DND-41 (cell line): ENCODE measurements at regions not wholly inside any gene's neighbourhood (a gene's known extent, or its start where the extent isn't known, plus 50 kb on each side); places are given as distances from the start of the nearest gene placed in this dataset.
"Not testable (repeated sequence)": the region's sequence is repeated elsewhere in the genome, so short reads cannot be mapped to it uniquely, and the experiment has no call there.

Experiments used
- CTCF ChIP-seq: IDR thresholded peaks from 2 replicates; pipeline ENCODE4 v1.5.1; 2012; ENCODE audit warnings: borderline replicate concordance, low read length, moderate library complexity, mild to moderate bottlenecking; ENCODE audit not compliant: poor library complexity, severe bottlenecking; ENCODE audit errors: extremely low read depth
- EZH2 ChIP-seq: IDR thresholded peaks from 3 replicates; pipeline ENCODE4 v1.6.1; 2012; ENCODE audit warnings: borderline replicate concordance, low read depth, mild to moderate bottlenecking, moderate library complexity, low read length, inconsistent platforms; ENCODE audit not compliant: severe bottlenecking

DNA sequence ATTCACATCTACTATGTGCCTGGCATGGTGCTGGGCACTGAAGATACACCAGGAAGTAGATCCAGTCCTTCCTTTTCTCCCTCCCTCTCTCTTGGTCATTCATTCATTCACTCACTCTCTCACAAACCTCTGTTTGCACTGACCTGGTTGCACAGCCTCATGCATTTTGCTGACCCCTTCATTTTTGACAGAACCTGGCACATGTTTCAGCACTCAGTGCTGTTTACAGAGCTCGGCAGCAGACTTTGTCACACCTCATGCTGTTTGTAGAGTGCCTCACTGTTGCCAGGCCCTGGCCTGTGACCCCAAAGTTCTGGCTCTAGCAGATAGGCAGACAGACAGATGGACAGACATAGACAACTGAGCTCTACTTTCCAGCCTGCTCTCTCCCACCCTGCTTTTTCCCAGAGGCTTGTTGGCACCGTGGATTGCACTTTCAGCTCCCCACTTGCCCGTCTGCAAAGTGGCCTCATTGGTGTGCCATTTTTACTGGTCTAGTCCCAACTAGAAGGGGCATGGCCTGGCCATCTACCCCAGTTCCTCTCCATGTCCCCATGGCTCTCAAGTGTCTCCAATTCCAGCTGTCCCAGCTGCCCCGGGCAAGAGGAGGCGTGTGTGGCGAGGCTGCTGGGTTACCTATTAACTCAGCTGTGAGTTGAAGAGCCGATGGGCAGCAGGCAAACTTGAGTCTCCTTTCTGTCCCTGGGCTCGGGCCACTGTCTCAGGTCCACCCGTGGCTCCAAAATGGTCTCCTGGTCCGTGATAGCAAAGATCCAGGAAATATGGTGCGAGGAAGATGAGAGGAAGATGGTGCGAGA is 277.0 kb upstream of the TEKT4 start:
- TF ChIP-seq EZH2, CTCF: not testable (repeated sequence)
